ENCODE measurements at regions not wholly inside any gene's neighbourhood (a gene's known extent, or its start where the extent isn't known, plus 50 kb on each side); places are given as distances from the start of the nearest gene placed in this dataset.
"Not testable (repeated sequence)": the region's sequence is repeated elsewhere in the genome, so short reads cannot be mapped to it uniquely, and the experiment has no call there.

DNA sequence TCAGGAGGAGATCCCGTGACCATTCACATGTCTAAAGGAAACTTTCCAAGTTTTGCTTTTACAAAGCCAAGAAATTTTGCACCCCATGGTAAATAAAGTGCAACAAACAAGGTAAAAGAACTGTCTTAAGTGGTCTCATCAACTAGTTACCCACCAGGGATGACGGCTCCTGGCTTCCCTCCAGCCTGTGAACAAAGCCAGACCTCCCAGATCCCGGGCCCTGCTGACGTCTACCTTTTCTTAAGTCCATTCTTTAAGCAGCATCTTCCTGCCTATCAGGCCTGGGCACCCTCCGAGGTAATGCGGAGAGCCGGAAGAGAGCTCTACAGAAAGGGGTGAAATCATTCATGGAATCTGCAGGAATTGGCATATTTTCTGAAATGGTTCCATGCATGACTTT lies 58.0 kb upstream of the DAAM1 start:
- Histone ChIP-seq H3K27me3 (ENCODE audit: control insufficient read depth in 1 of 2, insufficient read depth in 2 of 2, low read length in 1 of 2) (no peaks in the 10 kb centered on the region), H3K36me3 (ENCODE audit: control insufficient read depth in 1 of 2, insufficient read depth in 2 of 2, low read length in 1 of 2) (no peaks in the 10 kb centered on the region), H3K4me3 (ENCODE audit: low read length in 2 of 2) (peak overlapping the region in 1 of 2 donors; percentile 12), H3K27ac (ENCODE audit: low read depth in 1 of 2, low read length in 2 of 2) (peak overlapping the region in 1 of 2 donors; percentile 6), H3K4me1 (ENCODE audit: control insufficient read depth in 1 of 2, insufficient read depth in 2 of 2, low read length in 2 of 2) (peaks cover 0 to 6% of the 10 kb centered on the region in 2 donors), H3K9me3 (ENCODE audit: control insufficient read depth, low read length) (no peaks in the 10 kb centered on the region)
- 31% methylated on average over 7 of the region's 7 CpGs for WGBS, 2 donors
- ATAC-seq (ENCODE audit: low FRiP score) (no peak), DNase-seq (peak in 1 of 2 donors; percentile 46)
- intact Hi-C loops (cut with DNase I) = loop anchor here (5.0 to 10.0 kb wide), 2 partner anchors 57 to 124 kb away; partner anchors contain the start of gene DAAM1 (in 1 of the 2)

GRCh38 chr14:59131938-59132795 lies 56.3 kb upstream of the DAAM1 start:
- DNase-seq (no peak), ATAC-seq (ENCODE audit: low FRiP score) (no peak)
- Histone ChIP-seq H3K36me3 (ENCODE audit: control insufficient read depth in 1 of 2, insufficient read depth in 2 of 2, low read length in 1 of 2) (no peaks in the 10 kb centered on the region), H3K4me3 (ENCODE audit: low read length in 2 of 2) (no peak overlapping the region), H3K4me1 (ENCODE audit: control insufficient read depth in 1 of 2, insufficient read depth in 2 of 2, low read length in 2 of 2) (peaks cover 0 to 6% of the 10 kb centered on the region in 2 donors), H3K27ac (ENCODE audit: low read depth in 1 of 2, low read length in 2 of 2) (no peak overlapping the region), H3K9me3 (ENCODE audit: control insufficient read depth, low read length) (no peaks in the 10 kb centered on the region), H3K27me3 (ENCODE audit: control insufficient read depth in 1 of 2, insufficient read depth in 2 of 2, low read length in 1 of 2) (no peaks in the 10 kb centered on the region)
- whole genome bisulfite sequencing, 2 donors = 54 to 74% methylated on average over 5 of the region's 5 CpGs
- intact Hi-C loops (cut with DNase I) = loop anchor here (2.0 to 10.0 kb wide), 4 partner anchors 31 to 123 kb away; partner anchors contain the start of gene DAAM1 (in 2 of the 2)

DNA sequence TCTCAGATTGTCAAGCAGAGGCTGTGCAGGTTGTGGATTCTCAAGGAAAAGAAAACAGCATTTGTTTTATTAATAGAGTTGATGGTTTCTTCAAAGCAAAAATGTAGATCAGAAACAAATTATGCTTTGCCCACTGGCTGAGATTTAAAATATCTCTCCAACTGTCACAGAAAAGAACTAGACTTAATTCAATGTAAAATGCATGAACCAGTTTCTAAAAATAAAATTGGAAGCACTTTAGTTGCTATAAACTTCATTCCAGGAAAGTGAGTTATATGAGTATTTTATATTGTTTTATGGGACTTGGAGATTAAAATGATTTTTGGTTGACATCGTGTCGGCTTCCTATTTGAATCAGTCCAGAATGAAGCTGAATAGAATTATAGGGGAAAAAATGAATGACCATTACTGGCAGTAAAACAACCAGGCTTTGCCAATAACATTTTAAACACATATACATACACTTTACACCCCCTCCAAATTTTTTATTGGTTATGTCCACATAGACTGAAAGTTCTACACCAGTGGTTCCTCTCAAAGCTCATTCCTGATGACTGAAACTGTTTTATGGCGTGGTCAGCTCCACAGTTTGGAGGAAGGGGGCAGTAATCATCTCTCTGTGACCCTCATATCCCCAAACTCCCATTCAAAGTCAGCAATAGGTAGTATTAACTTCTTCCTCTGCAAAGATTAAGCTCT lies 55.5 kb upstream of the DAAM1 start:
- peak; percentile 29 for ATAC-seq (ENCODE audit: low FRiP score)
- 22 to 25% methylated on average over 3 of the region's 3 CpGs for WGBS, 2 donors
- Histone ChIP-seq H3K9me3 (ENCODE audit: control insufficient read depth, low read length) (no peaks in the 10 kb centered on the region), H3K36me3 (ENCODE audit: control insufficient read depth in 1 of 2, insufficient read depth in 2 of 2, low read length in 1 of 2) (no peaks in the 10 kb centered on the region), H3K4me3 (ENCODE audit: low read length in 2 of 2) (no peak overlapping the region), H3K4me1 (ENCODE audit: control insufficient read depth in 1 of 2, insufficient read depth in 2 of 2, low read length in 2 of 2) (peaks cover 0 to 6% of the 10 kb centered on the region in 2 donors), H3K27ac (ENCODE audit: low read depth in 1 of 2, low read length in 2 of 2) (no peak overlapping the region), H3K27me3 (ENCODE audit: control insufficient read depth in 1 of 2, insufficient read depth in 2 of 2, low read length in 1 of 2) (no peaks in the 10 kb centered on the region)
- no peak for DNase-seq
- intact Hi-C loops (cut with DNase I) = loop anchor here (2.0 to 10.0 kb wide), 4 partner anchors 30 to 122 kb away; partner anchors contain the start of gene DAAM1 (in 2 of the 2)

DNA sequence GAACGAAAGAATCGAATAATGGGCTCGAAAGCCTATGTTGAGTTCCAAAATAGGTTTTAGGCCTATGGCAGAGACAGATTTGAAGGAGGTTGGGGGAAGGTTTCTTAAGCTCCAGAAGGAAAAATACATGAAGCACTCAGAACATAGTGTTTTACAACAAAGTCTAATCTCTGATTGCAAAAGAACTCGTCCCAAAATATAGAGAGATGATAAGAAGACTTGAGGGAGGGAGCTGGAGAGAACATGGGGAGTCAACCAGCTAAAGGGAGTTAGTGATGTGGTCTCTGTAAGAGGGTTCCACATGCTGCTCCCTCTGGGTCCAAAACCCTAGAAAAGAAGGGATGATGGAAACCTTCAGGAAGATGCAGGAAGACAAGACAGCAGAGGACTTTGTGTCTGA lies 54.8 kb upstream of the DAAM1 start:
- Histone ChIP-seq H3K4me1 (ENCODE audit: control insufficient read depth in 1 of 2, insufficient read depth in 2 of 2, low read length in 2 of 2) (peaks cover 0 to 6% of the 10 kb centered on the region in 2 donors), H3K27ac (ENCODE audit: low read depth in 1 of 2, low read length in 2 of 2) (no peak overlapping the region), H3K36me3 (ENCODE audit: control insufficient read depth in 1 of 2, insufficient read depth in 2 of 2, low read length in 1 of 2) (no peaks in the 10 kb centered on the region), H3K27me3 (ENCODE audit: control insufficient read depth in 1 of 2, insufficient read depth in 2 of 2, low read length in 1 of 2) (no peaks in the 10 kb centered on the region), H3K4me3 (ENCODE audit: low read length in 2 of 2) (no peak overlapping the region), H3K9me3 (ENCODE audit: control insufficient read depth, low read length) (no peaks in the 10 kb centered on the region)
- ATAC-seq (ENCODE audit: low FRiP score) = no peak
- WGBS, 2 donors = 55 to 59% methylated on average over 4 of the region's 4 CpGs
- intact Hi-C loops (cut with DNase I) = loop anchor here (2.0 to 10.0 kb wide), 4 partner anchors 29 to 121 kb away; partner anchors contain the start of gene DAAM1 (in 2 of the 2)
- no peak for DNase-seq

DNA sequence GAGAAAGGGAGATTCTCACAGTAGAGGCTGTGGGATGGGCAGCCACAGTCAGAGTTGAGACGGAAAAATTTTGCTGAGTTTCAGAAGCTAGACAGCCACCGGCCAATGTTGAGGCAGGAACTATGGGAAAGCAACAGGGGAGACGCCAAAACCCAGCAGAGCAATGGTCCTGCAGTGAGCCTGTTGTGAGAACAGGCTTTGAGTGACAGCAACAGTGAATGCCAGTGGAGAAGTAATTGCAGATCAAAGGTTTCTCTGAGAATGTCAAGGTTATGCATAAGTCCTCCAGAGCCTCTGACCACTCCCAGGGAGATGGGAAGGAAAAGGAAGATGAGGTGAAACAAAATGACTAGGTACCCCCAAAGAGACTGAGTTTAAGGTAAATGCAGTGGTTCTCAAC lies 54.2 kb upstream of the DAAM1 start:
- WGBS, 2 donors = 92 to 97% methylated on average over 3 of the region's 3 CpGs
- no peaks in the 10 kb centered on the region for H3K36me3 ChIP-seq (ENCODE audit: control insufficient read depth in 1 of 2, insufficient read depth in 2 of 2, low read length in 1 of 2)
- no peak overlapping the region for H3K27ac ChIP-seq (ENCODE audit: low read depth in 1 of 2, low read length in 2 of 2)
- H3K4me1 ChIP-seq (ENCODE audit: control insufficient read depth in 1 of 2, insufficient read depth in 2 of 2, low read length in 2 of 2) = peaks cover 1 to 6% of the 10 kb centered on the region in 2 donors
- DNase-seq (no peak), ATAC-seq (ENCODE audit: low FRiP score) (no peak)
- no peaks in the 10 kb centered on the region for H3K27me3 ChIP-seq (ENCODE audit: control insufficient read depth in 1 of 2, insufficient read depth in 2 of 2, low read length in 1 of 2)
- no peak overlapping the region for H3K4me3 ChIP-seq (ENCODE audit: low read length in 2 of 2)
- intact Hi-C loops (cut with DNase I) = loop anchor here (5.0 to 10.0 kb wide), 2 partner anchors 53 to 120 kb away; partner anchors contain the start of gene DAAM1 (in 1 of the 2)
- H3K9me3 ChIP-seq (ENCODE audit: control insufficient read depth, low read length) = no peaks in the 10 kb centered on the region

DNA sequence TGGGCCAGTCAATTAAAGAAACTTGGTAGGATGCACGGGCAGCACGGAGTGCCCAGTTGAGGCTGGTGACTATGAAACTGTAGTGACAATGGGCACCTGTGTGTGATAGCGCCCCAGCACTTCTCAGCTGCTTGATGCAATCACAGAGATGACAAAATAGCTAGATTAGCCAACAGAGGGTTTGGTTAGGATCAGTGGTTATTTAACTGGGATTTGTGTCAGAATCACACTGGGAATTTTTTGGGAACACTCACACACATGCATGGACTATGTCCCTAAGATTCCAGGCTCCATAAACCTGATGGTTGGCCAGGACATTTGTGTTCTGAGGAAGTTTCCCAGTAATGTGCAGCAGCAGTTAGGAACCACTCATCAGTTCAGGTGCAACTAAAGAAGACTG lies 51.2 kb upstream of the DAAM1 start:
- no peaks in the 10 kb centered on the region for H3K9me3 ChIP-seq (ENCODE audit: control insufficient read depth, low read length)
- intact Hi-C loops (cut with DNase I) = loop anchor here in 1 of 2 donors (10.0 kb wide), 1 partner anchor 118 kb away; no protein-coding TSS in a partner anchor
- no peaks in the 10 kb centered on the region for H3K27me3 ChIP-seq (ENCODE audit: control insufficient read depth in 1 of 2, insufficient read depth in 2 of 2, low read length in 1 of 2)
- H3K4me3 ChIP-seq (ENCODE audit: low read length in 2 of 2) = no peak overlapping the region
- H3K27ac ChIP-seq (ENCODE audit: low read depth in 1 of 2, low read length in 2 of 2) = no peak overlapping the region
- WGBS, 2 donors = 97 to 100% methylated on average over 3 of the region's 3 CpGs
- ATAC-seq (ENCODE audit: low FRiP score) (no peak), DNase-seq (no peak)
- peaks cover 1 to 6% of the 10 kb centered on the region in 2 donors for H3K4me1 ChIP-seq (ENCODE audit: control insufficient read depth in 1 of 2, insufficient read depth in 2 of 2, low read length in 2 of 2)
- H3K36me3 ChIP-seq (ENCODE audit: control insufficient read depth in 1 of 2, insufficient read depth in 2 of 2, low read length in 1 of 2) = no peaks in the 10 kb centered on the region

- intact Hi-C loops (cut with DNase I) = loop anchor here in 1 of 2 donors (10.0 kb wide), 1 partner anchor 116 kb away; no protein-coding TSS in a partner anchor
- DNase-seq; H3K27me3 ChIP-seq (ENCODE audit: control insufficient read depth in 1 of 2, insufficient read depth in 2 of 2, low read length in 1 of 2); ATAC-seq (ENCODE audit: low FRiP score); H3K4me1 ChIP-seq (ENCODE audit: control insufficient read depth in 1 of 2, insufficient read depth in 2 of 2, low read length in 2 of 2); H3K27ac ChIP-seq (ENCODE audit: low read depth in 1 of 2, low read length in 2 of 2); H3K4me3 ChIP-seq (ENCODE audit: low read length in 2 of 2); H3K36me3 ChIP-seq (ENCODE audit: control insufficient read depth in 1 of 2, insufficient read depth in 2 of 2, low read length in 1 of 2); H3K9me3 ChIP-seq (ENCODE audit: control insufficient read depth, low read length): not testable (repeated sequence)
- whole genome bisulfite sequencing, 2 donors = 74 to 78% methylated on average over 5 of the region's 5 CpGs
Measured at GRCh38 chr14:59138576-59138975, 49.9 kb upstream of the DAAM1 start.
